Right forelimb (tissue), 1 donor: ENCODE measurements at regions not wholly inside any gene's neighbourhood (a gene's known extent, or its start where the extent isn't known, plus 50 kb on each side); places are given as distances from the start of the nearest gene placed in this dataset.

Experiments
- DNase-seq: peaks from one replicate; pipeline ENCODE4 v3.0.0-alpha.2; 2018

DNA sequence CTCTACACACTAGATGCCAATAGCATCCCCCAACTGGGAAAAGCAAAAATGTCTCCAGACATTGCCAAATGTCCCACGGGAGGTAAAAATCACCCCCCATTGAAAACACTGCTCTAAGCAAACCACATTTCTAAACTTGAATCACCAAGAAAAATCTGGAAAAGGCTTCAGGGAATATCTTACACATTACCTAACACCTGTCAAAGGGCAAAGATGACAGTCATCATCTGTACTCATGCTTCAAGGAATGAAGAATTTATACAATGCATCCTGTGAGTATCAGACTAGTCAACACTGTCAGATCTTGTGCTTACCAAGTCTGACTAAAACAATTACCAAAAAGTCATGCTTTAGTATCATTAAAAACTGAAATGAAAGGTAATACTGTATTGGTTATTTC, 161.6 kb upstream of the SOX5 start:
- no peak for DNase-seq

DNA sequence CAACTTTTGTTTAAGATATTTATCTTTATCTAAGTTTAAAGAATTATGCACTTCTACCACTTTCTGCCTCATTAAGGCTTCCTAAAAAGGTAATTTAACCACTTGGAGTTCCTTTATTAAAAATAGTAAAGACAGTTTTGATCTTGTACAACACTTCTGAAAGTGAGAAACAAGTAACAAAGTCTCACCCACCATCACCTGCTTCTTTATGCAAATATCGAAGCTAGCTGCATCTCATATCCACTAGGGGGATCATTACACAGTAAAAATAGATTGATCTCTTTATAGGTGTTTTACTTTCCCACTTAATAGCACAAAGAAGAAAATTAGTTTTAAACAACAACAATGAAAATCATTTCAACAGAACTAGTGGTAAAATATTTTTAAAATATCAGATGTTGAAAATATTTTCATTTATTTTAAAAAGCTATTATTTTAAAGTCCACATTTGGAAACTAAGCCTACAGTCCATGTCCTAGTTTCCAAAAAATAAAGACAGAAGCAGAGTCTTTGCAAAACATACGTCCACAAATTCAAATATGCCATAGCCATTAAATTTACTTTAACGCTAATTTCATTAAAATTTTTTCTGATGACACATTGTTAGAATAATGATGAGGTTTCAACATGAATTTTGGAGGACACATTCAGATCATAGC, 160.0 kb upstream of the SOX5 start:
- no peak for DNase-seq

DNA sequence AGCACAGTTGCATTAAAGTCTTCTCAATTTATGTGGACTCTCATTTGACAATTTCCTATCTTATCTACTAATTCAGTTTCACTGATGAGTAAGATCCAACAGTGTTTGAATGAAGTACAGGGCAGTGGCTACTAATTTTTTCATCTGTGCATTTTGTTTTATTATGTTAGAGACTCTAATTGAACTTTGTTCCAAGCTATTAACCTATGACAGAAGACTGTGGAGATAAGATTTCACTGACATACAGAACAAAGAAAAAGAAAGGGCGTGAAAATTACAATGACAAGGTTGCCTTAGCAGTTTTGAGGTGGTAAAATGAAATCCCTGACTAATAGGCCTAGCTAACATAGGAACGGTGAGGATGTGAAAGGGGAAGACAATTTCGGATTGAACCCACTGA, 153.2 kb upstream of the SOX5 start:
- DNase-seq = no peak

DNA sequence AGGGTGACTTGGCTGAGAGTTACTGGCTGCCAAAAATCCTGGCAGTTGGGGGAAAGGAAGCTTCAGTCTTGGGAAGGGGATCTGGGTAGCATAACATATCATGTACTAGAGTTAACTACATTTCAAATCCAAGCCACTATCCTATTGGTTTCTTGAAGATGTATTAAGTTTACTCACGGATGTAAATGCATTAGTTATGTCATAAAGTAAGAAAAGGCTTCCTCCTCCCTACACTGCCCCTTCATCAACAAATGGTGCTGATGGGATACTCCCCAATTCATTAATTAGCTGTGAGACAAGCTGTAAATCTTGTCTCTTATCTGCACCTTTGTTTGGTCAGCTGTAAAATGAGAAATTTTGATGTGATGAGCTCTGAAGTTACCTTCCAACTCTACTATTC, 150.1 kb upstream of the SOX5 start:
- DNase-seq = no peak

DNA sequence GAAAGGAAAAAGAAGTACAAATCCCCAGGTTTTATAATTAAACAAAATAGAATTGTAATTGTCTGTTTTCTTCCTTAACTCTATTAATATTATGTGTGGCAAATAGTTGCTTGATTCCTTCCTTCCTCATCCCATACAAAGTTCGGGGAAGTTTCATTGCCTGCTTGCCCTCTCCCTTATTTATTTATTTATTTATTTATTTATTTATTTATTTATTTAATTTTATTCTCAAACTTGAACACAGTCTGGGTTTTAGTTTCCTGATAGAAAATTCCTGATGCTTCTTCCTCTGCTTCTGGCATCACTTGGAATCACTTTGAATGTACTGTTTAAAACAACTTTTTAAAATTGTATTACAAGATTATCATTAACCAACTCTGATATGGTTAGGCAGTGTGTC, 145.8 kb upstream of the SOX5 start:
- no peak for DNase-seq

DNA sequence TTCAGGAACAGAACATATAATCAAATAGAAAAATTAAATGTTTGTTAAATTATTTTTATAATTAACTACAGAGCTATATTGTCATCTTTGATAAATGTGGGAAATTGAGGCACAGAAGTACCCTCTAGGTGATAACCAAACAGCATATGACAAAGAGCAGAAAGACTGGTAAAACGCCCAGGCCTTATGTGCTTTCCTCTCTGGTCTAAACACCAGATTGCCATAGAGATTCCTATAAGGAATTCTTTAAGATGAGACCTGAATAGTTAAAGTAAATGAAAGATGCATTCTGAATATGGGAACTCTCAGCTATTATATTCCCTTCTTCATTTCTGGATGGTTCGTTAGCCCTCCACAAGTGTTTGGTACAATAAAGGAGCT, 140.0 kb upstream of the SOX5 start:
- no peak for DNase-seq

DNA sequence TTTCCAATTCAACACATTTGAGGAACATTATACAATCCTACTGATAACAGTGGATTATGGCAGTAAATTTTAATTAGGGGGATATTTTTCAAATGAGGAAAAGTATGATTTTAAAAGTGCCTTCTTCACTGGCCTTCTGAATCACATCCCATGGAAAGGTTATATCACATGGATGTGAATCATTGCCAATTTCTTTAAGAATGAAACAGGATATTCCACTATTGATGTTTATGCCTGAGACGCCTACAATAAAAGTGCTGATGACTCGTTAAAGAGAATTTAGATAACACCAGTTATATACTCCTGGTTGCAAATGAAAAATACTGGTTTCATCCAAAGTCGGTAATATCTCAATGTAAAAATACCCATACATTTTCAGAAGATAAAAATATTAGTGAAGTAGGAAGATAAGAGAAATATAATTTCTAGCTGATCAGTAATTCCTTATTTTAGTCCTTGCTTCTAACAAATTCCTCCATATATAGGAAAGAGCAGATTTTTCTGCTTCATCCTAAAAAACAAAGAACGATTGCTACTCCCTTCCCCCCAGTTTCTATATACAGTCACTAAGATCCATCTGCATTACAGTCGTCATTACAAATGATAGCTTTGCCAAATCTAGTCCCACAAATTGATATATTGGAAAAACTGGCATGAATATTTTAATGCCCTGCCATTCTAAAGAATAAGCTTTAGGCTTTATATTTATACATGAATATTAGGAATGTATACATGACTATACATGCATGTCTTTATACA, 139.5 kb upstream of the SOX5 start:
- DNase-seq = no peak

DNA sequence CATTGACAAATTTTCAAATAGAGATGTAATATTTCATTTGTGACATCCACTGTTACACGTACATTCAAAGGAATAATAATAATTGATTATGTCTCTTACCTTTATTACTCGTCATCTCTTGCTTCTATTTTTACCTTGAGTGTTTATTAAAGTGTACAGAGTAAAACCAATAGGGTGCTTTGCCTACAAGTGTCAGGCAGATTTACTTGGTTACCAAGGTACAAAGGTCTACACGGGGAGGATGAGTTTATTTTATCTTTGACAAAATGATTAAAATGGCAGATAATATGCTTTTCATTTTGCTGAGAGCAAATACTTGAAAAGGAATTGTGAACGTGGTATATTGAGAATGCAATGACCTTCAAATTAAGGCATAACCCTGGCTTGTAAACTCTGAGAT, 137.8 kb upstream of the SOX5 start:
- no peak for DNase-seq

DNA sequence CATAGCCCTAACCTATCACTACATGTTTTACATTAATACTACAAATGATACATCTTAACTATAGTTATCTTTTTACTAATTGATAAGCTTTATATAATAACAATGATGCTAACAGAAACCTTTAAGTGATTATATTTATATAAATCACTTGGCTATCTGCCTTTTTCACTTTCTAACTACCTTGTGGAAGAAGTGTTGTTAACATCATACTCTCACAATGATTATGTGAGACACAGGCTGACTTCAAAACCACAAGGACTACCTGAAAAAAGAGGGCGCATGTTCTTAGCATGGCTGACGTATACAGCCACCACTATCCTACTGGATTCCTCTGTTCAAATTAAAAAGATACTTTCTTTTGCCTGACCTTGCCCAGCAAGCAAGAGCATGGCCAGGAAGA, 135.3 kb upstream of the SOX5 start:
- no peak for DNase-seq

DNA sequence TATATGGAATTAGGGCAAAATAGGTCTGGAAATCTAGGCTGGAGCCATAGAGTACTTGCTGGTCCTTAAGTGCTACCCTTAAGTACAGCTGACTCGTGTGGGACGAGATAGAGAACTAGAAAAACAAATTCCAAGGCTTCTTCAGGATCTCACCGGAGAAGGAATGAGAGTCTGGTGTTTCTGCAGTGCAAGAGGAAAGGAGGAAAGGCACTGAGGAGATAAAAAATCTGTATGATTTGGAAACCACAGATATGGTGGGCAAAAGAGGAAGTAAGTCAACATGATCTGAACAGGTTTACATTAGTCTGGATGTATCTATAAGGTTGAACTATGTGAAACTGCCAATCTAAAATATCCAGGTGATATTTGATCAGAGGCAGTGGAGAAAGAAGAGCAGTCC, 134.4 kb upstream of the SOX5 start:
- DNase-seq = no peak

DNA sequence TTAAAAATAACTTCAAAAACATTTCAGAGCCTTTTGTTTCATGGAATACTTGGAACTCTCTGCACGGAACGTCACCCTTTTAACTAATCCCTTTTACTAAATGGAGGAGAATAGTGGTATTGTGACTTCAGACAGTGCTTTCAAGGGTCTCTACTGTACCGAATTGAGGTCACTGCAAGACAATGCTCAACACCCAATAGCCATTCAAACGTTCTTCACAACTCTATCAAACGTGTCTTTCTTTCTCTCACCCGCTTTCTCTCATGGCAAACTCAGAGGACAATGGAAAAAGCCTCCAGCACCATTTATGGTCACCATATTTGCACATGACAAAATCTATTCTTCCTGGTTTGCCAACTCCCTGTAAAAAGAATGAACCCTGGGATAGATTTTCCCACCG, 132.1 kb upstream of the SOX5 start:
- no peak for DNase-seq

DNA sequence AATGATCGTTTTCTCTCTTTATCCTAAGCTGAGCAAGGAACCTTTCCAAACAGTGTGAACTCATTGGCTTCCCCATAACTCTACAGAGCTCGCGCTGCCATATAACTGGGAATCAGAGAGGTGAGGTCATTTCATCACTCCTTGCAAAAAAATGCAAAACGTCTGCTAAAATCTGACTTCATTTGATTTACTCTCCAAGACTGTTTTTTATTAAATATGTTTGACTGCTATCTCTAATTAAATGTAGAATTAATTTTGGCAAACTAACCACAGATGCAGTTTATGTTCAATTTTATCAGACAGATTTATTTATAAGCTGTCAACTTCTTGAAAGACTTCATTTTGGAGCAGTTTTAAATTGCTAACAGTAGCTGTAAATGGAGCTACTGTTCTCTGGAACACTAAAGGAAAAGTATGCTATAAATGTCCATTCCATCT, 131.6 kb upstream of the SOX5 start:
- DNase-seq = no peak

DNA sequence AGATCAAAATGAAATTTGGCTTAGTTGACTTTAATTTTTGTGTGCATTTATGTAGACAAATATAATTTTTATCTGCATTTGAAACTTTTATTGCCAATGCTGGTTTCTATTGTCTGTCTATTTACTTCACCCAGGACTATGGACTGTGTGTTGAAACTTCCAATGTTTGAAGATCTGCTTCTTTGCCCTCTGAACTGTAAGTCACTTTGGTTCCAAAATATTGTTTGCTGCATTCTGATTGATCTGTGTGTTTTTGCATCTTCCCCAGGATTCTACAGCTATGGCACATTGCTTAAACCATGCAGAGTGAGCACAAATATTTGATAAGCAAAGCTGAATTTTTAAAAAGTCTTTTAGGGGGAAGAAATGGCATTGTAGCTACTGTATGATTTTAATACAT, 131.0 kb upstream of the SOX5 start:
- DNase-seq = no peak

DNA sequence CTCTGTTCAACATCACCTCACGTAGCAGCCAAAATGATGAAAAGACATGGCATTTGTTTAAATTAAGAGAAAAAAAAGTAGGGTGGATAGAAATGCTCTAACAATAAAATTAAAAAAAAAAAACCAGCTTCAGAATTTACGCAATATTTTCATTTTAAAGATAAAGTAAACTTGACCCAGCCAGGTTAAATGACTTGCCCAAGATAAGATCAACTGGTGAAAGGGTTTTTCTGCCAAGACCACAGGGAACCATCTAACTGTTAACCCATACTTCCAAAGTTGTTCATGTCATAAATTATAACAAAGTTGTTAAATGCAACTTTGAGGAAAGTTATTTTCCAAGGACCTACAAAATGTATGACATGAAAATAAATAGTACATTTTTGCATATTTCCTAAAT, 129.6 kb upstream of the SOX5 start:
- no peak for DNase-seq

DNA sequence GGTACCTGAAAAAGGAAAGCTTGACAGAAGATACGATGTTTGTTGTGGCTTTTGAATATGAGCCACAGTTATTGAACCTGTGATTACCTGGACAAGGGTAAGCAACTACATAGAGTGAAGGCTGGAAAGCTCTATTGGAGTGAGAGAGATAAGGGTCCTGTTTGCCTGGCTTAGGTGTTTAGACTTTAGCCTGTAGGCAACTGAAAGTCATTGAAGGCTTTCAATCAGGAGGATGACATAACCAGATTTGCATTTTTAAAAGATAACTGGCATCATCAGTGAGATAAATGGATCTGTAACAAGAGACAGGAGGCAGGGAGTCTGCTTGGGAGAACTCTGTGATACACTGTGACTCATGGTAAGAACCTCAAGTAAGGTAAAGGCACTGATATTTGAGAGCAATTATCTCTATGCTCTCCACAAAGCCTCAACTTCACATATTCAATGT, 128.9 kb upstream of the SOX5 start:
- no peak for DNase-seq

DNA sequence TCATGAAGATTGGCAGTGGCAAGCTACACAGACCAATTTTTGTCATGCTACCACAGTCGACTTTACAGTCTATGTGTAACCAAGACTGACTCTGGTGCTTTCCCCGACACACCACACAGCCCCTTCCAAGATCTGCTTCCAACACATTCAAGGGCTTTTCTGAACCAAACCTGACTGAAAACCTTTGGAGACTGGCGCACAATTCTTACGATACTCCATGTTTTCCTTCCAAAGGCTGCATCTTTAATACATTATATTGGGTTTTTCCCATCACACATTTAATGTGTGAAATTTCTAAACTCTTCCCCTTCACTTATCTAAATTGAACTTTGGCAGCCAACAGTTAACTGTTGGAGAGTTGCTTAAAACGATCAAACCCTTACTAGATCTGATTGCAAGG, 127.7 kb upstream of the SOX5 start:
- no peak for DNase-seq

DNA sequence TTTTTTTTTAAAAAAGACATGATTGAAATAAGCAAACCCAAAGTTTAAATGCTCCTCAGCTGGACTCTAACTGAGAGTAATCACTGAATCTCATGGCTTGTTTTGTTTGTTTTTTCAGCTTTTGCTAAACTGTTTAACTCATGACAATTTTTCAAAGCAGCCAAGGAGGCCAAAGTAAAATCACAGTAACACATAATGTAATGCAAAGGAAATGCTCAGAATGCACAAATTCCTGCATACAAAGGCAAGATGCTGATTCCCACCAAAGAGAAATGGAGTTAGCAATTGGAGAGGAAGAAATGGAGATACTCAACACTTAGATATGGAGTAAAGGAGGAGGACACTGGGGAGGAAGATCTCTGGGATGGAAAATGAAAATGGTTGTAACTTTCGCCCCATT, 126.2 kb upstream of the SOX5 start:
- DNase-seq = no peak

DNA sequence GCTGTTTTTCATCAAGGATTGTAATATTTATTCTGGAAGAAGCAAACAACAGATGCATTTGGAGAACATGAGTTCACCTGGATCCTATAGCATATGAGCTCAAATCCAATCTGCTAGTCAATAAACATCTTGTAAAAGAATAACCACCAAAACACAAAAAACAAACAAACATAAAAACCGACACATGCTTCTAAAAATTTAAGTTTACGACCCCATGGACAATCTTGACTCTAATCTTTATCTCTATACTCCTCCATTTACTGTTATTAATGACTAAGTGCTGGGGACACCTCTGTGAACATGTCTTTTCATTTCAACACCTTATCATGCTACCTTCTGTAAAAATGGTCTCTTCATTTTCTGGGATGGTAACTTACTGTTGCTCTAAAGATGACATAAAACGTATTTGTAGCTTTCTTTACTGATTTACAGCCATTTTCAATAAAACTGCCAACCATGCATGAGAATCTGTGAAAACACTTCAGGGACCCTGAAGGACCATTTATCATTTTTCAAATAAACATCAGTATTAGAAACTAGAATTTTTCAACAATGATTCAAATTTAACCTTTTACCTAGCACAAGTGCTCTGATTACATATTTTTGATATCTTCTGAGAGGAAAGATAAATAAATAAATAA, 123.8 kb upstream of the SOX5 start:
- no peak for DNase-seq

DNA sequence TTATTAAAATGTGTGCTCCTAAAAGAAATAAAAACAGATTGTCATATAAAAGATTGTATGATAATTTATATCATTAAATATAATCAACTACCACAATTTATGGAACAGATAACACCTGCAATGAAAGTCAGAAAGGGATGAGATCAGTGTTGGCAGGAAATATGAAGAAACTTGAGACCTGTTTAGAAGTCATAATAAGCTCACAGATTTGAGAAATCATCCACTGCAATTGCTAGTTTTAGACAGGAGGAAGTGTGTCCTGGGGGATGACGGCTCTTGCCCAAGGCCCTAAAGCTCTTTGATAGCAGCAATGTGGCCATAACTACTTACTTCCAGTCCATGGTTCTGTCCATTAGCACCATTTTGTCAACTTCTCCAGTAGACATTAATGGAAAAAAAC, 122.8 kb upstream of the SOX5 start:
- DNase-seq = no peak

DNA sequence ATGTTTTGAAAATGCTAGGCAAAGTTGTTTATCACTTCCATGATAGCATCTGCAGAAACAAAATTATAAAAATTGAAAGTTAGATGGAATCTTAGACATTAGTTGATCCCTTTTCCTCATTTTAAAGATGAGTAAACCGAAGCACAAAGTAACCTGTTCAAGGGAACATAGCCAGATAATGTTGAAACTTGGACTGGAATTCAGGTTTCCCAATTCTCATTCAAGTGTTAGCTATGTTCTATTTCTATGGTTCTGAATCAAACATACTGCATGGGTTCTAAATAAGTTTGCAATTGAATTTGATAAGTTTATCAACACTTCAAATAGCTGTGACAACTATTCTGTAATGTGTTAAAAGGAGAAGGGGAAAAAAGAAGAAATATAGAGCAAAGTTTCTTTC, 122.4 kb upstream of the SOX5 start:
- DNase-seq = no peak

DNA sequence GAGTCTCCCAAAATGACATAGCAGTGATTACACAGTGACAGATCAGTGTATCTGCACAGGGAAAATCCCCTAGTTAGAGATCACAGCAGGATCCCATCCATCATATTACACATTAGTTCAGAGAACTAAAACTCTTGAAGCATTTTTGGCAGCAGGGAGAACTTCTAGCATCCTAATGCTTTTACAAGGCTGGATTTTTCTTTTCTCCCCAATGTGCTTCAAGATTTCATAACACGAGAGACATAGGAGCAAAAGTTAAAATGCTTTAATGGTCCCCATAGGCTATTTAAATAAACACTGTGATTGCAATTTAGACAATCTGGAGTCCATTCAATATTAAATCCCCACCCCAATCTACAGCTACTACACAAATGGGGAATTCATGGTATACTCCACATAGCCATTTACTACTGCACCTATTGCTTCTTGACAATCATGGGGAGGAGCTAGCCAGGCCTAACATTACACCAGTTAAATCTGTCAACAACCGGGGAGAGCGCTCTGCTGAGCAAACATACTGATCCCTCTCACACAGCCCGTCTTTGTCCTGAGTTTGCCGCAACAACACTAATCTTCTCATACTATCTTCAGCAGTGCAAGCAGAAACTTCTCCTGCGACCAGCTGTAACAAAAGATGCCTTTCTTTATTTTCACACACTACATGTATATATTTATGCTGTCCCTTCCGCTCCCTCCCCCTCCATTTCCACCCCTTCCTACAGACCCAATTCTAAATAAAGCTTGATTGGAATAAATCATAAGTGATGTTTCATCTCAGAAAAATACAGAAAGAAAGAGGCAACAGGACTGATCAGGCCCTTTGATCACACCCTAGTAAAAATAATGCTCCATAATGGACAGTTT, 120.3 kb upstream of the SOX5 start:
- DNase-seq = no peak

DNA sequence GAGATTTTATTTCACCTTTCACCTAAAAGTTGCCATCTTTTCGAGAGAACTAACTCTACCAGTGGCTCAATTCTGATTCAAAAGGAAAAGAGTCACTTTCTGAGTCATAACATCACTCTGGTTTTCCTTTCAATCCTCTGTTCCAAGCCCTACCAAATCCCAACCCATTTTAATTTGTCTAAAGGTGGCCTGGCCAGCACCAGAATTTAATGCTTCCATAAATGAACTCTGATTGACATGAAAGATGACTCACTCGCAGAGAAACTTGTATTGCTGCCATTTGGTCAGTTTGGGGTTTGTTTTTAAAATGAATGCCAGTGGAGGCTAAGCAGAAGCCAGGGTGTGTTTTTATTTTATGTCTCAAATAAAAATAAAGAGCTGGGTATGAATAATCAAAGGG, 117.4 kb upstream of the SOX5 start:
- DNase-seq = no peak

DNA sequence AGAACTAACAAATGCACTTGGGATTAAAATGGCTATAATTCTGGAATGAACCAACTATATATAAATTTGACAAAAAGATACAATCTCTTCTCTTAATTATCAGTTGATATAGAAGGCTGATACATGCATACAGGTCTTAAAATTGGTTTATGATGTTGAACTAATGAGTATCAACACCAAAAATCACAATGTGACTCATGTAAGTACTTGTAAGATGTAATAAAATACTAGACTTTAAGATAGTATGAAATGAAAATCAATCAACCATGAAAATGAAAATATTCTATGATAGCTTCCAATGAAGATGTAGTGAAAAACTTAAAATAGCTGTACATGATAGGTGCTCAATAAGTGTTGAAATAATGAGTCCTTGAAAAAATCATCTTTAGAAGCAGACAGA, 116.6 kb upstream of the SOX5 start:
- no peak for DNase-seq
